ENCODE measurements at regions not wholly inside any gene's neighbourhood (a gene's known extent, or its start where the extent isn't known, plus 50 kb on each side); places are given as distances from the start of the nearest gene placed in this dataset.

DNA sequence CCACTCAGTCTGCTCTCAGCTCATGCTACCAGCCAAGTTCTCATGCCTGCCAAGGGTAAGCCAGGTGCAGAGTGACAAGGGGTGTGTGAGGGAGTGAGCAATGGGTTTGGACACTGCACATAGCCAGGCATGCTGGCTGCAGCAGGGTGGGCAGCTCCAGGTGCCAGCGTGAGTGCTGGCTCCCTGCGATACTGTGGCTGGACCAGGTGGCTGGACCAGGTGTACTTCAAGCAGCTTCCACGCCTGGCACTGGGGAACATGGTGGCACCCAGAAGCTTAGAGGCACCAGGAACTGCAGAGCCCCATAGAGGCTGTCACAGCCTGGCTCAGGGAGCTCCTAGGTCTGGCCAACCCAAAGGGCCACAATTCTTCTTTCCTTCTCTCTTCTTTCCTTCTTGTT, 234.9 kb upstream of the GIMD1 start:
- TF ChIP-seq, protein P1, sequence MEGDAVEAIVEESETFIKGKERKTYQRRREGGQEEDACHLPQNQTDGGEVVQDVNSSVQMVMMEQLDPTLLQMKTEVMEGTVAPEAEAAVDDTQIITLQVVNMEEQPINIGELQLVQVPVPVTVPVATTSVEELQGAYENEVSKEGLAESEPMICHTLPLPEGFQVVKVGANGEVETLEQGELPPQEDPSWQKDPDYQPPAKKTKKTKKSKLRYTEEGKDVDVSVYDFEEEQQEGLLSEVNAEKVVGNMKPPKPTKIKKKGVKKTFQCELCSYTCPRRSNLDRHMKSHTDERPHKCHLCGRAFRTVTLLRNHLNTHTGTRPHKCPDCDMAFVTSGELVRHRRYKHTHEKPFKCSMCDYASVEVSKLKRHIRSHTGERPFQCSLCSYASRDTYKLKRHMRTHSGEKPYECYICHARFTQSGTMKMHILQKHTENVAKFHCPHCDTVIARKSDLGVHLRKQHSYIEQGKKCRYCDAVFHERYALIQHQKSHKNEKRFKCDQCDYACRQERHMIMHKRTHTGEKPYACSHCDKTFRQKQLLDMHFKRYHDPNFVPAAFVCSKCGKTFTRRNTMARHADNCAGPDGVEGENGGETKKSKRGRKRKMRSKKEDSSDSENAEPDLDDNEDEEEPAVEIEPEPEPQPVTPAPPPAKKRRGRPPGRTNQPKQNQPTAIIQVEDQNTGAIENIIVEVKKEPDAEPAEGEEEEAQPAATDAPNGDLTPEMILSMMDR (IDR thresholded peaks at IDR 0.05): no peak
- no peak for TF ChIP-seq EZH2 (IDR thresholded peaks at IDR 0.05; ENCODE audit: borderline replicate concordance, insufficient read depth, low read depth, low read length, poor library complexity, severe bottlenecking)

Data from B cell (primary cell).